GM19455 (cell line): ENCODE measurements at regions not wholly inside any gene's neighbourhood (a gene's known extent, or its start where the extent isn't known, plus 50 kb on each side); places are given as distances from the start of the nearest gene placed in this dataset.
"Not testable (repeated sequence)": the region's sequence is repeated elsewhere in the genome, so short reads cannot be mapped to it uniquely, and the experiment has no call there.

Experiments used
- ATAC-seq: cut with Tn5 transposase; IDR thresholded peaks from one replicate; pipeline ENCODE4 v1.9.1; 2021; ENCODE audit not compliant: unreplicated experiment

GRCh38 chr12:9412459-9412858 is 195.3 kb downstream of the KLRB1 start:
- not testable (repeated sequence) for ATAC-seq

- not testable (repeated sequence) for ATAC-seq
Measured at GRCh38 chr12:9411616-9412268, 196.0 kb downstream of the KLRB1 start.

- not testable (repeated sequence) for ATAC-seq
Measured at GRCh38 chr12:9407425-9407748, 199.2 kb upstream of the PZP start.

- ATAC-seq: no peak
Measured at GRCh38 chr12:9406564-9407424, 198.6 kb upstream of the PZP start.

GRCh38 chr12:9405886-9406563 is 197.8 kb upstream of the PZP start:
- ATAC-seq: no peak

GRCh38 chr12:9404469-9405260 is 196.5 kb upstream of the PZP start:
- ATAC-seq: no peak

GRCh38 chr12:9404031-9404430 is 195.8 kb upstream of the PZP start:
- no peak for ATAC-seq

- not testable (repeated sequence) for ATAC-seq
Measured at GRCh38 chr12:9402432-9403040, 194.3 kb upstream of the PZP start.

GRCh38 chr12:9396367-9396766 is 188.2 kb upstream of the PZP start:
- ATAC-seq: not testable (repeated sequence)

- ATAC-seq: not testable (repeated sequence)
Measured at GRCh38 chr12:9395220-9395619, 187.0 kb upstream of the PZP start.

GRCh38 chr12:9392842-9393241 is 184.6 kb upstream of the PZP start:
- no peak for ATAC-seq

- ATAC-seq: no peak
Measured at GRCh38 chr12:9391815-9392214, 183.6 kb upstream of the PZP start.

GRCh38 chr12:9390761-9391160 is 182.6 kb upstream of the PZP start:
- ATAC-seq: no peak

- no peak for ATAC-seq
Measured at GRCh38 chr12:9389796-9390195, 181.6 kb upstream of the PZP start.

- no peak for ATAC-seq
Measured at GRCh38 chr12:9388379-9388778, 180.2 kb upstream of the PZP start.

GRCh38 chr12:9387450-9387849 is 179.3 kb upstream of the PZP start:
- ATAC-seq: no peak

GRCh38 chr12:9383585-9383984 is 175.4 kb upstream of the PZP start:
- ATAC-seq: no peak

GRCh38 chr12:9381619-9382018 is 173.4 kb upstream of the PZP start:
- no peak for ATAC-seq

GRCh38 chr12:9380650-9381049 is 172.5 kb upstream of the PZP start:
- ATAC-seq: no peak

GRCh38 chr12:9379023-9379742 is 171.0 kb upstream of the PZP start:
- ATAC-seq: no peak
